GM23248 (cell line): ENCODE measurements at regions not wholly inside any gene's neighbourhood (a gene's known extent, or its start where the extent isn't known, plus 50 kb on each side); places are given as distances from the start of the nearest gene placed in this dataset.
"Not testable (repeated sequence)": the region's sequence is repeated elsewhere in the genome, so short reads cannot be mapped to it uniquely, and the experiment has no call there.

Experiments
- DNase-seq: peaks from one replicate; pipeline ENCODE4 v3.0.0-alpha.2; 2015
- H2AFZ ChIP-seq: fragments of 200-600 bp; sonication (generic); 2 replicates; pipeline ENCODE4 v1.6.1; 2016; ENCODE audit warnings: antibody characterized with exemption
- H3F3A ChIP-seq: fragments of 200-600 bp; sonication (generic); 2 replicates; pipeline ENCODE4 v1.6.1; 2016; ENCODE audit warnings: mild to moderate bottlenecking, antibody characterized with exemption, mixed run types; ENCODE audit not compliant: insufficient read depth
- H3K27ac ChIP-seq: fragments of 200-600 bp; sonication (generic); 2 replicates; pipeline ENCODE4 v1.5.1; 2016; ENCODE audit warnings: mild to moderate bottlenecking
- H3K27me3 ChIP-seq: fragments of 200-600 bp; sonication (generic); replicated peaks from 2 replicates; pipeline ENCODE4 v1.6.1; 2016; ENCODE audit warnings: mild to moderate bottlenecking; ENCODE audit not compliant: insufficient read depth
- H3K36me3 ChIP-seq: fragments of 200-600 bp; sonication (generic); 2 replicates; pipeline ENCODE4 v1.6.1; 2016; ENCODE audit warnings: low read depth, mild to moderate bottlenecking
- H3K4me1 ChIP-seq: fragments of 200-600 bp; sonication (generic); 2 replicates; pipeline ENCODE4 v1.6.1; 2016; ENCODE audit warnings: mild to moderate bottlenecking; ENCODE audit not compliant: insufficient read depth
- H3K4me2 ChIP-seq: fragments of 200-600 bp; sonication (generic); one replicate; pipeline ENCODE4 v1.6.1; 2016; ENCODE audit warnings: mild to moderate bottlenecking; ENCODE audit not compliant: unreplicated experiment
- H3K4me3 ChIP-seq: fragments of 200-600 bp; sonication (generic); 2 replicates; pipeline ENCODE4 v1.5.1; 2016; ENCODE audit warnings: mild to moderate bottlenecking
- H3K79me2 ChIP-seq: fragments of 200-600 bp; sonication (generic); 2 replicates; pipeline ENCODE4 v1.6.1; 2016; ENCODE audit warnings: mild to moderate bottlenecking; ENCODE audit not compliant: insufficient read depth
- H3K9ac ChIP-seq: fragments of 200-600 bp; sonication (generic); 2 replicates; pipeline ENCODE4 v1.6.1; 2016; ENCODE audit warnings: mild to moderate bottlenecking
- H3K9me2 ChIP-seq: fragments of 200-600 bp; sonication (generic); 2 replicates; pipeline ENCODE4 v1.6.1; 2016; ENCODE audit warnings: mixed run types, mild to moderate bottlenecking, moderate library complexity; ENCODE audit not compliant: insufficient read depth
- H3K9me3 ChIP-seq: fragments of 200-600 bp; sonication (generic); one replicate; pipeline ENCODE4 v1.6.1; 2017; ENCODE audit warnings: low read depth
- H4K20me1 ChIP-seq: fragments of 200-600 bp; sonication (generic); 2 replicates; pipeline ENCODE4 v1.6.0; 2016; ENCODE audit not compliant: insufficient read depth
- EZH2 ChIP-seq: fragments of 200-600 bp; sonication (generic); IDR thresholded peaks from 2 replicates; pipeline ENCODE4 v1.6.1; 2018; ENCODE audit warnings: antibody characterized with exemption, mild to moderate bottlenecking; ENCODE audit not compliant: insufficient read depth, poor library complexity, severe bottlenecking
- EZH2phosphoT487 ChIP-seq: fragments of 200-600 bp; sonication (generic); IDR thresholded peaks from 2 replicates; pipeline ENCODE4 v1.6.1; 2018; ENCODE audit warnings: antibody characterized with exemption, moderate library complexity, mild to moderate bottlenecking, low read depth; ENCODE audit not compliant: insufficient read depth
- WGBS, 2 experiments: methylation state at CpG; one replicate each; pipeline ENCODE4 v1.1.6; 2015 to 2017; ENCODE audit warnings: low lambda C conversion rate in 2 of 2, low coverage in 1 of 2; ENCODE audit errors: missing lambda C conversion rate in 2 of 2; 5-methylcytosine and 5-hydroxymethylcytosine counted together
- in situ Hi-C: fragments of 300-500 bp; cut with MboI; formaldehyde crosslinking; loops from 2 replicates; pipeline ENCODE4 v1.15.0; 2020

GRCh38 chr6:150777736-150778135 is 87.8 kb upstream of the MTHFD1L start:
- Histone ChIP-seq H3F3A (no peaks in the 10 kb centered on the region), H3K4me2 (no peak overlapping the region), H2AFZ (no peak overlapping the region), H3K4me1 (no peaks in the 10 kb centered on the region), H3K4me3 (no peak overlapping the region), H3K27ac (no peak overlapping the region), H3K9me2 (no peaks in the 10 kb centered on the region), H3K36me3 (no peaks in the 10 kb centered on the region), H3K9ac (no peak overlapping the region), H3K79me2 (no peaks in the 10 kb centered on the region), H3K27me3 (no peaks in the 10 kb centered on the region), H3K9me3 (peaks cover 5% of the 10 kb centered on the region), H4K20me1 (no peaks in the 10 kb centered on the region)
- in situ Hi-C loops = no loop called here
- TF ChIP-seq EZH2 = no peak
- no peak for TF ChIP-seq EZH2phosphoT487
- no peak for DNase-seq
- 89 to 93% methylated on average over 8 to 9 of the region's 9 CpGs for WGBS, 2 experiments

GRCh38 chr6:150783813-150784212 is 81.7 kb upstream of the MTHFD1L start:
- no peak for DNase-seq
- no peaks in the 10 kb centered on the region for H4K20me1 ChIP-seq
- in situ Hi-C loops = no loop called here

DNA sequence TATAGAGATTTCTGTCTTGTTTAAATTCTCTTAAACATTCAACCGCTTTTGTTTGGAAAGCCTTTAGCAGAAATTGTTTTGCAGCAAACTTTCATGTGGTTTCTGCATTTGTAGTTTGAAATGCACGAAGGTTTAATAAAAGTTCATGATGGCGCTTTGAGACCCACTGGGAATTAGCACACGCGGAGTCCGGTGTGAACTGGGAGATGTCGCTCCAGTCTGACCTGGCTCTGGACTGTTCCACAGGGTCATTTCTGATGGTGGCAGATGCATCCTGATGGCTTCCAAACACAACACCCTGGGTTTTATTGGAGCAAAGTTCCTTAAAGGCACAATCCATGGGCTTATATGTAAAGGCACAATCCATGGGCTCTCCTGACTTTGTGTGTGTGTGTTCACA is 78.1 kb upstream of the MTHFD1L start:
- H3K9me2 ChIP-seq = no peaks in the 10 kb centered on the region
- no peaks in the 10 kb centered on the region for H3K9me3 ChIP-seq
- no peak overlapping the region for H3K4me3 ChIP-seq
- no peak for TF ChIP-seq EZH2phosphoT487
- TF ChIP-seq EZH2 = no peak
- no peaks in the 10 kb centered on the region for H4K20me1 ChIP-seq
- no peak overlapping the region for H3K9ac ChIP-seq
- WGBS, 2 experiments = 73 to 83% methylated on average over 7 of the region's 7 CpGs
- no peaks in the 10 kb centered on the region for H3K4me1 ChIP-seq
- DNase-seq = no peak
- H3K36me3 ChIP-seq = no peaks in the 10 kb centered on the region
- no peaks in the 10 kb centered on the region for H3K79me2 ChIP-seq
- no peaks in the 10 kb centered on the region for H3F3A ChIP-seq
- no peak overlapping the region for H3K27ac ChIP-seq
- no peaks in the 10 kb centered on the region for H3K27me3 ChIP-seq
- H3K4me2 ChIP-seq = no peak overlapping the region
- no peak overlapping the region for H2AFZ ChIP-seq
- in situ Hi-C loops = no loop called here

More at GRCh38 chr6:150783813-150784212, 81.7 kb upstream of the MTHFD1L start:
- H3K9me2 ChIP-seq = no peaks in the 10 kb centered on the region
- H3K4me3 ChIP-seq = no peak overlapping the region
- 74 to 89% methylated on average over 2 of the region's 2 CpGs for WGBS, 2 experiments
- no peaks in the 10 kb centered on the region for H3F3A ChIP-seq
- H3K4me2 ChIP-seq = no peak overlapping the region
- no peaks in the 10 kb centered on the region for H3K36me3 ChIP-seq
- H2AFZ ChIP-seq = no peak overlapping the region
- H3K4me1 ChIP-seq = no peaks in the 10 kb centered on the region
- no peak overlapping the region for H3K27ac ChIP-seq
- no peak overlapping the region for H3K9ac ChIP-seq
- no peak for TF ChIP-seq EZH2phosphoT487
- no peaks in the 10 kb centered on the region for H3K9me3 ChIP-seq
- H3K79me2 ChIP-seq = no peaks in the 10 kb centered on the region
- no peaks in the 10 kb centered on the region for H3K27me3 ChIP-seq

GRCh38 chr6:150788089-150788488 is 77.4 kb upstream of the MTHFD1L start:
- DNase-seq = no peak
- H2AFZ ChIP-seq = no peak overlapping the region
- H3K27me3 ChIP-seq = no peaks in the 10 kb centered on the region

DNA sequence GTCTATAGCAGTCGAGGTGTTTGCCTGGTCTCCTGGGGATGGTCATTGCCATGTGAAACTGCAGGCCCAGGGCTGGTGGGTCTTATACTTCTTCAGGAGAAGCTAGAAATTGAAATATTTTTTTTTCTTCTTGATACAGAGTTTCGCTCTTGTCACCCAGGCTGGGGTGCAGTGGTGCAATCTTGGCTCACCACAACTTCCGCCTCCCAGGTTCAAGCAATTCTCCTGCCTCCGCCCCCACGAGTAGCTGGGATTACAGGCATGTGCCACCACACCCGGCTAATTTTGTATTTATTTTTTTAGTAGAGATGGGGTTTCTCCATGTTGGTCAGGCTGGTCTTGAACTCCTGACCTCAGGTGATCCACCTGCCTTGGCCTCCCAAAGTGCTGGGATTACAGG is 75.6 kb upstream of the MTHFD1L start:
- in situ Hi-C loops, H3K27me3 ChIP-seq: not testable (repeated sequence)

More at GRCh38 chr6:150788089-150788488, 77.4 kb upstream of the MTHFD1L start:
- WGBS, 2 experiments = 40 to 45% methylated on average over 6 of the region's 6 CpGs
- H3K4me3 ChIP-seq = no peak overlapping the region
- no peak for TF ChIP-seq EZH2
- no peak for TF ChIP-seq EZH2phosphoT487
- no peak overlapping the region for H3K27ac ChIP-seq
- no peaks in the 10 kb centered on the region for H3K9me2 ChIP-seq
- no peaks in the 10 kb centered on the region for H3K79me2 ChIP-seq
- H4K20me1 ChIP-seq = no peaks in the 10 kb centered on the region
- no peak overlapping the region for H3K4me2 ChIP-seq
- no peak overlapping the region for H3K9ac ChIP-seq
- no peaks in the 10 kb centered on the region for H3K4me1 ChIP-seq
- H3F3A ChIP-seq = no peaks in the 10 kb centered on the region
- in situ Hi-C loops = no loop called here
- no peaks in the 10 kb centered on the region for H3K36me3 ChIP-seq
- no peaks in the 10 kb centered on the region for H3K9me3 ChIP-seq

More for the DNA sequence above, 75.6 kb upstream of the MTHFD1L start:
- not testable (repeated sequence) for DNase-seq, H4K20me1 ChIP-seq, H3K9me2 ChIP-seq, H3K9me3 ChIP-seq, H3K4me3 ChIP-seq, H3K36me3 ChIP-seq, H3K9ac ChIP-seq, H3F3A ChIP-seq, H3K79me2 ChIP-seq, H3K4me2 ChIP-seq, H2AFZ ChIP-seq, H3K4me1 ChIP-seq, H3K27ac ChIP-seq
- 89 to 92% methylated on average over 6 of the region's 6 CpGs for WGBS, 2 experiments
